ENCODE measurements at regions not wholly inside any gene's neighbourhood (a gene's known extent, or its start where the extent isn't known, plus 50 kb on each side); places are given as distances from the start of the nearest gene placed in this dataset.
A peak's percentile ranks its signal among the peaks of the same experiment; 100 is the strongest.

DNA sequence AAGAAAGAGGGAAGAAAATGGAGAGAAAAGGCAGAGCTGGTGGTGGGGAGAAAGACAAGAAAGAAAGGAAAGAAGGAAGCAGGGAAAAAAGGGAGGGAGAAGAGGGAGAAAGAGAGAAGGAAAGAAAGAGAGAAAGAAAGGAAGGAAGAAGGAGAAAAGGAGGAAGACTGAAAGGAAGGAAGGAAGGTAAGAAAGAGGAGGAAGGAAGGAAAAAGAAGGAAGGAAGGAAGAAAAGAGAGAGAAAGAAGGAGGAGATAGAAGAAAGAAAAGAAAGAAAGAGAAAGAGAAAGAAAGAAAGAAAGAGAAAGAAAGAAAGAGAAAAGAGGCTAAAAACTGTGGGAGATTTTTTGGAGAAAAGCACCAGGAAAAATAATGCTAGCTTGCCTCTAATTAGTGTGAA is 561.4 kb upstream of the GOT2 start:
- no peaks in the 10 kb centered on the region for H3K36me3 ChIP-seq
- no peak for TF ChIP-seq Cebpa-rat (IDR thresholded peaks at IDR 0.05)
- H3K9ac ChIP-seq, result no peak overlapping the region
- H3K4me3 ChIP-seq, result no peak overlapping the region
- 0 out of 2 replicates have a peak overlapping the region, but pooled peaks have one; percentile 13 for H3K4me2 ChIP-seq
- peaks cover 27% of the 10 kb centered on the region for H3K4me1 ChIP-seq
- H3K27me3 ChIP-seq, result no peaks in the 10 kb centered on the region
- no peak overlapping the region for H3K27ac ChIP-seq
- H4K20me1 ChIP-seq, result no peaks in the 10 kb centered on the region
- H3K9me3 ChIP-seq, result no peaks in the 10 kb centered on the region

DNA sequence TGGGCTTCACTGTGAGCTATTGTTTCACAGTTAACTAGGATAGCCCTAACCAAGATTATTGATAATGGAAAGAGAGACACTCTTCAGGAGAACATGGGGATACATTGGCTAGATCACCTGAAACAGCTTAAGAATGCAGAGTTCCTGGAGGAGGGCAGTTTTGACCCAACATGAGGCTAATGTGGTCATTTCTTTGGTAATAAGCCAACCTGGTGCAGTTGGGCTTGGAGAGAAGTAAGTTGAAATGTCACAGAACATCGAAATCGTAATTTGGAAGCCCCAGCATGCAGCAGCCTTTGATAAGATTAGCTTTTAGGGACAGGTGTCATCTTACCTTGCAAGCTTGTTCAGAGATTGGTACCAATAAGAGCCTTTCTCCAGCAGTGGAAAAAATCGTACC is 556.6 kb upstream of the GOT2 start:
- Histone ChIP-seq H3K4me1 (peaks cover 2% of the 10 kb centered on the region), H3K9me3 (no peaks in the 10 kb centered on the region), H3K27me3 (no peaks in the 10 kb centered on the region), H4K20me1 (no peaks in the 10 kb centered on the region), H3K27ac (no peak overlapping the region), H3K4me2 (no peak overlapping the region), H3K4me3 (no peak overlapping the region), H3K9ac (no peak overlapping the region), H3K36me3 (no peaks in the 10 kb centered on the region)
- TF ChIP-seq Cebpa-rat (IDR thresholded peaks at IDR 0.05), result no peak

DNA sequence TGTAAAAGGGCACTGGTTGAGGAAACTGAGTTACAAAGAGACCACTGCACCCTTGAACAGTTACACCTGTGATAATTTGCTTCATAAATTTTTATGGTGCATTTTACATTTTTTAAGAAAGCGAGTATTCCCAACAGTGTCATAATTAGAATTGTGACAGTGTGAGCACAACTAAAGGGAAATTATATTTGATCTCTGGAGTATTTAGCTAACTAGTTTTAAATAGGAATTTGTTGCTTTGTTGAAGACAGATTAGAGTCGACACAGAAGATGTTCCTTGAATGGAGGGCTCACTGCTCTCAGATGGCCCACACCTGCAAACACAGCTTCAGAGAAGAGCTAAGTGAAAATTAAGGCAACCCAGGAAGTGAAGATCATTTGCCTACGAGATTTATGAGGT is 555.0 kb upstream of the GOT2 start:
- Histone ChIP-seq H3K27ac (no peak overlapping the region), H3K4me3 (no peak overlapping the region), H3K9ac (no peak overlapping the region), H3K9me3 (no peaks in the 10 kb centered on the region; the same call in none of the 2 replicates), H3K4me1 (no peaks in the 10 kb centered on the region), H4K20me1 (no peaks in the 10 kb centered on the region), H3K27me3 (no peaks in the 10 kb centered on the region), H3K4me2 (no peak overlapping the region), H3K36me3 (no peaks in the 10 kb centered on the region)
- no peak for TF ChIP-seq Cebpa-rat (IDR thresholded peaks at IDR 0.05)

DNA sequence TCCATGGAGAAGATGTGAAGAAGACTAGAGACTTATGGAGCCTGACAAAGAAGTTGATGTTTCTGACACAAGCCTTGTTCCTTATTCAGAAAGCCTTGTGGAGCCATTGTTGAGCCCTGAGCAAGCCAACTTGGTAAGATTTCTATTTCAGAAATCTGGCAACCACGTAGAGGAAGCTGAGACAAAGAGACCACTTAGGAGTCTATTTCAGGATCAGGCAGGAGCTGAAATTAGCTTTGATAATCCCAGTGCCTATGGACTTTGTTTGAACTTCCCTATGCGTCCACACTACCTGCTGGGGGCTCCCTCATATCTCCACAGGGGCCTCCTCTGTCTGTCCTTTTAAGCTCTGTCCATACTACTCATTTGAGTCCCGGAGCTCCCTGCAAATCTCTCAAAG is 540.0 kb upstream of the GOT2 start:
- Histone ChIP-seq H3K4me1 (no peaks in the 10 kb centered on the region), H3K4me2 (no peak overlapping the region), H3K27ac (no peak overlapping the region), H4K20me1 (no peaks in the 10 kb centered on the region), H3K9me3 (peaks cover under 1% of the 10 kb centered on the region; the same call in 1 of the 2 replicates), H3K4me3 (no peak overlapping the region), H3K9ac (no peak overlapping the region), H3K36me3 (no peaks in the 10 kb centered on the region), H3K27me3 (no peaks in the 10 kb centered on the region)
- no peak for TF ChIP-seq Cebpa-rat (IDR thresholded peaks at IDR 0.05)

DNA sequence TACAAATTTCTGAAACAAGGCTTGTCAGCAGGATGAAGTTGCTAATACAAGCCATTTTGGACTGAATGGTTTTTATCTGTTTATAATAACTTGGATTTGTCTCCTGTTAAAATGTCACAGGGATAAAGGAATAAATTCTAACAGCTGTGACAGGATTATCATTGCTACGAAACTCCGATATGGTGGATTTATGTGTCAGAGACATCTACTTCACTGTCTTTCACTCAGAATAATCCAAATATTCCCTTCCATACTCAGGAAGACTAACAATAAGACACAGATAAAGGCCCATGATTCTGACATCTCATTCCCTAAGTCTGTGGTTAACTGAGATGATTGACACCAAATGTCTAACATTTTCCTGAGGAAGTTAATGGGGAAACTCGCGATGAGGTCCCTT is 529.8 kb upstream of the GOT2 start:
- no peak overlapping the region for H3K4me2 ChIP-seq
- H3K36me3 ChIP-seq, result no peaks in the 10 kb centered on the region
- H3K9me3 ChIP-seq, result no peaks in the 10 kb centered on the region
- no peaks in the 10 kb centered on the region for H3K27me3 ChIP-seq
- no peak overlapping the region for H3K9ac ChIP-seq
- H3K4me3 ChIP-seq, result no peak overlapping the region
- TF ChIP-seq Cebpa-rat (IDR thresholded peaks at IDR 0.05), result no peak
- peaks cover 15% of the 10 kb centered on the region for H3K4me1 ChIP-seq
- no peaks in the 10 kb centered on the region for H4K20me1 ChIP-seq
- no peak overlapping the region for H3K27ac ChIP-seq

DNA sequence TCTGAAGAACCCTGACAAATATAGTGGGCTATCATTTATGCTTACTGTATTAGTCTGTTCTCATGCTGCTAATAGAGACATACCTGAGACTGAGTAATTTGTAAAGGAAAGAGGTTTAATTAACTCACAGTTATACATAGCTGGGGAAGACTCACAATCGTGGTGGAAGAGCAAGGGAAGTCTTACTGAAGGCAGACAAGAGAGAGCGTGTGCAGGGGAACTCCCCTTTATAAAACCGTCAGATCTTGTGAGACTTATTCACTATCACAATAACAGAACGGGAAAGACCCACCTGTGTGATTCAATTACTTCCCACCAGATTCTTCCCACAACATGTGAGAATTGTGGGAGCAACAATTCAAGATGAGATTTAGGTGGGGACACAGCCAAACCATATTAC is 526.8 kb upstream of the GOT2 start:
- Histone ChIP-seq H3K4me1 (peaks cover 18% of the 10 kb centered on the region), H3K27ac (no peak overlapping the region), H3K36me3 (no peaks in the 10 kb centered on the region), H3K4me2 (no peak overlapping the region), H3K4me3 (no peak overlapping the region), H3K9me3 (no peaks in the 10 kb centered on the region), H3K27me3 (no peaks in the 10 kb centered on the region), H4K20me1 (no peaks in the 10 kb centered on the region), H3K9ac (no peak overlapping the region)
- TF ChIP-seq Cebpa-rat (IDR thresholded peaks at IDR 0.05), result no peak

DNA sequence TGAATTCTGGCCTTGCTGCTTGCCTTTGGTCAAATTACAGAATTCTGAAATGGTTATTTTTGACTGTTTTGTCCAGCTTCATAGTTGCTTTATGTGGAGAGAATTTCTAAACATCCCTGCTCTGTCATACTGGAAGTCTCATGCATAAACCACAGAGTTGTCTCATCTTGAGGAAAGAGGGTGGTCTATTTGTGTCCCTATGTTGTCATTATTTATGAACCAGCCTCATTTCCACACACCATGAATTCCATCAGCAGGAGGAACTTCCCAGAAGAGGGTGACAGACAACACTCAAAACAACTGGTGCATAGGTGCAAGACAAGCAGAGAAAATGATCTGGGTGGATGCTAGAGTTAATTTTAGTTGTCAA is 525.8 kb upstream of the GOT2 start:
- no peak for TF ChIP-seq Cebpa-rat (IDR thresholded peaks at IDR 0.05)
- Histone ChIP-seq H3K9me3 (no peaks in the 10 kb centered on the region), H4K20me1 (no peaks in the 10 kb centered on the region), H3K4me2 (peak overlapping the region; percentile 57), H3K27ac (no peak overlapping the region), H3K4me1 (peaks cover 18% of the 10 kb centered on the region), H3K4me3 (no peak overlapping the region), H3K9ac (no peak overlapping the region), H3K27me3 (no peaks in the 10 kb centered on the region), H3K36me3 (no peaks in the 10 kb centered on the region)

DNA sequence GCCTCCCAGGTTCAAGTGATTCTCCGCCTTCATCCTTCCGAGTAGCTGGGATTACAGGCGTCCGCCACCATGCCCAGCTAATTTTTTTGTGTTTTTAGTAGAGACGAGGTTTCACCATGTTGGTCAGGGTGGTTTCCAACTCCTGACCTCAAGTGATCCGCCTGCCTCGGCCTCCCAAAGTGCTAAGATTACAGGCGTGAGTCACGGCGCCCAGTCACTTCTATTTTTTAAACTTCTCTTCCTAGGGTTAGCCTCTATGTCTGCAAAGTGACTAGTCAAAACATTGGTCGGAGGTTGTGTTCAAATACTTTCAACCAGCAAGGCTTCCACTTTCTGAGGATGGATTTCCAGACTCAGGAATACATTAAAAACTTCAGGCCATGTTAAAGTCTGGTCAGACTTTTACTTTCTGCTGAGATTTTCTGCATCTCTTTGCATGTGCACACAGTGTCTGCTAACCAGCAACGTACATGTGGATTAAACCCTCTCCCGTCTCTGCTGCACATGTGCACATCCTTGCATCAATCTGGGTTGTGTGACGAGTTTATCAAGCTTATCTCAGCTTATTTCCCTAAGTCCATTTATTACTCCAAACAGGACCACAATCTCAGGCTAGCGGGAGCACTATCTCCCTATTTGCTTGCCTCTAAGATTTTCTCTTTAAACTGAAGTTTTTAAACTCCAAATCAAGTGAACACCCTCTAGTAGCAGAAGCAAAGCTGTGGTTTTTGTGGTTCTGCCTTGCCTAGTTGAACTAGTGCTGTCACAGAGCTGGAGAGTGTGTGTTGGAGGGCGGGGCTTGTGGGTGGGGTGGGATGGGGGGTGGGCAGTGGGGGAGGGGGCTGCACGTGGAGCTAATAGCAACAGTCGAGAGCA is 525.2 kb upstream of the GOT2 start:
- H3K9ac ChIP-seq, result no peak overlapping the region
- H3K4me1 ChIP-seq, result peaks cover 18% of the 10 kb centered on the region
- H4K20me1 ChIP-seq, result no peaks in the 10 kb centered on the region
- TF ChIP-seq Cebpa-rat (IDR thresholded peaks at IDR 0.05), result no peak
- no peak overlapping the region for H3K4me3 ChIP-seq
- H3K9me3 ChIP-seq, result no peaks in the 10 kb centered on the region
- no peaks in the 10 kb centered on the region for H3K36me3 ChIP-seq
- peak overlapping the region; percentile 71 for H3K4me2 ChIP-seq
- H3K27ac ChIP-seq, result no peak overlapping the region
- H3K27me3 ChIP-seq, result no peaks in the 10 kb centered on the region

DNA sequence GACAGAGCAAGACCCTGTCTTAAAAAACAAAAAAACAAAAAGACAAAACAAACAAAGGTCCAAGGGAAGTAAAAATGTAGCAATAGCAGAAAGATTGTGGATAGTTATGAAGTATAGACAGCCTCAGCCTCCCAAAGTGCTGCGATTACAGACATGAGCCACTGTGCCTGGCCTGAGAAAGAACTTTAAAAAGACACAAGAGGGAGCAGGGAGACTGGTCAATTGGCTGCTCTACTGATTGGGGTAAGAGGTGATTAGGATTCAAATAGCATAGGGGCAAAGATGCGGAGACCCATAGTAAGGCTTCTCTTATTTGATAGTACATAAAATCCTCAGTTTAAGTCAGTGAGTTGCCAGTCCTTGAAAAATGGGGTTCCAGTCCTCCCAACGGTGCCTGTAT is 518.2 kb upstream of the GOT2 start:
- Histone ChIP-seq H3K4me3 (no peak overlapping the region), H3K27ac (no peak overlapping the region), H3K9ac (no peak overlapping the region), H4K20me1 (no peaks in the 10 kb centered on the region), H3K27me3 (no peaks in the 10 kb centered on the region), H3K9me3 (no peaks in the 10 kb centered on the region), H3K36me3 (no peaks in the 10 kb centered on the region), H3K4me1 (no peaks in the 10 kb centered on the region), H3K4me2 (no peak overlapping the region)
- no peak for TF ChIP-seq Cebpa-rat (IDR thresholded peaks at IDR 0.05)

DNA sequence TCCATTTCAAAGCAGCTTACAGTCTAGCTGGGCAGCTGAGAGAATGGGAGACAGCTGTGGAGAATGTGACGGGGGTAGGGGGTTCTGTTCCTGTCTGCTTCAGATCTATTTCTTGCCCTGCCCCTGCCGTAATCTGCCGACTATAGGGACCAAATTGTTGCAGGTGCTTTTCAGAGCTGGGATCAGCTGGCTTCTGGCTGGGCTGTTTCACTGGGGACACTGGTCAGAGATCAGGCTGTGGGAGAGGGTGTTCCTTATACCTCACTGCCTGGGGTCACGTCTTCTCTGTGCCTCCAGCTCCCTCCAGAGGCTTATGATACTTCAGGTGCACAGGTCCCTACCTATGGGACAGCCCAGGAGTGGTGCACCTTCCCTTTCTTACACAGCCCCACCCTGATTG is 514.9 kb upstream of the GOT2 start:
- Histone ChIP-seq H3K4me2 (no peak overlapping the region), H3K4me1 (no peaks in the 10 kb centered on the region), H3K36me3 (no peaks in the 10 kb centered on the region), H4K20me1 (no peaks in the 10 kb centered on the region), H3K9me3 (no peaks in the 10 kb centered on the region), H3K27me3 (no peaks in the 10 kb centered on the region), H3K4me3 (no peak overlapping the region), H3K9ac (no peak overlapping the region), H3K27ac (no peak overlapping the region)
- no peak for TF ChIP-seq Cebpa-rat (IDR thresholded peaks at IDR 0.05)
